NB4 (cell line): ENCODE measurements at regions not wholly inside any gene's neighbourhood (a gene's known extent, or its start where the extent isn't known, plus 50 kb on each side); places are given as distances from the start of the nearest gene placed in this dataset.

Source experiments
- DNase-seq: peaks from one replicate; pipeline ENCODE4 v3.0.0; 2010; ENCODE audit warnings: low read depth
- H3K4me3 ChIP-seq: one replicate; pipeline ENCODE4 v1.5.1; 2011; ENCODE audit warnings: mild to moderate bottlenecking, low read depth, low read length, moderate library complexity
- CTCF ChIP-seq: IDR thresholded peaks from one replicate; pipeline ENCODE4 v1.5.1; 2012; ENCODE audit warnings: low read depth, low read length
- MAX ChIP-seq: IDR thresholded peaks from 2 replicates; pipeline ENCODE4 v1.6.1; 2011; ENCODE audit warnings: low read depth, low read length
- MYC ChIP-seq: IDR thresholded peaks from 2 replicates; pipeline ENCODE4 v1.6.1; 2011; ENCODE audit warnings: low read depth, low read length
- POLR2A ChIP-seq: IDR thresholded peaks from 2 replicates; pipeline ENCODE4 v1.6.1; 2011; ENCODE audit warnings: mild to moderate bottlenecking; ENCODE audit not compliant: insufficient read length; ENCODE audit errors: extremely low read depth

- TF ChIP-seq MAX = no peak
- TF ChIP-seq CTCF = no peak
- TF ChIP-seq MYC = no peak
- TF ChIP-seq POLR2A = no peak
- H3K4me3 ChIP-seq = no peak overlapping the region
- DNase-seq = no peak
Observed at GRCh38 chr4:140316799-140317198, 56.6 kb upstream of the SCOC start.

- no peak overlapping the region for H3K4me3 ChIP-seq
- TF ChIP-seq MYC (no peak), MAX (no peak), POLR2A (no peak), CTCF (no peak)
- DNase-seq = no peak
Observed at GRCh38 chr4:140315970-140316369, 57.5 kb upstream of the SCOC start.

GRCh38 chr4:140315438-140315837 is 58.0 kb upstream of the SCOC start:
- no peak for TF ChIP-seq MYC
- no peak for TF ChIP-seq CTCF
- TF ChIP-seq MAX = no peak
- no peak for TF ChIP-seq POLR2A
- DNase-seq = no peak
- H3K4me3 ChIP-seq = no peak overlapping the region

- no peak for TF ChIP-seq MAX
- TF ChIP-seq POLR2A = no peak
- no peak for TF ChIP-seq MYC
- no peak for TF ChIP-seq CTCF
- no peak for DNase-seq
- no peak overlapping the region for H3K4me3 ChIP-seq
Observed at GRCh38 chr4:140315019-140315418, 58.4 kb upstream of the SCOC start.

GRCh38 chr4:140312100-140312499 is 61.3 kb upstream of the SCOC start:
- no peak for TF ChIP-seq CTCF
- no peak for TF ChIP-seq POLR2A
- no peak for TF ChIP-seq MAX
- no peak for TF ChIP-seq MYC
- DNase-seq = no peak
- H3K4me3 ChIP-seq = no peak overlapping the region

GRCh38 chr4:140311257-140311835 is 62.1 kb upstream of the SCOC start:
- no peak for TF ChIP-seq MAX
- TF ChIP-seq MYC = no peak
- no peak for TF ChIP-seq POLR2A
- TF ChIP-seq CTCF = no peak
- DNase-seq = no peak
- no peak overlapping the region for H3K4me3 ChIP-seq
